ENCODE measurements at regions not wholly inside any gene's neighbourhood (a gene's known extent, or its start where the extent isn't known, plus 50 kb on each side); places are given as distances from the start of the nearest gene placed in this dataset.

GRCh38 chr22:48780597-48781277, 1046.9 kb downstream of the BRD1 start:
- TF ChIP-seq EZH2 (IDR thresholded peaks at IDR 0.05) = no peak
- no peak for TF ChIP-seq POLR2AphosphoS5 (IDR thresholded peaks at IDR 0.05; ENCODE audit: borderline replicate concordance, low read depth, low read length)
- TF ChIP-seq FOXP2 (optimal IDR thresholded peaks at IDR 0.05; ENCODE audit: control extremely low read depth, extremely low read length, insufficient read depth) = no peak
